ENCODE measurements at regions not wholly inside any gene's neighbourhood (a gene's known extent, or its start where the extent isn't known, plus 50 kb on each side); places are given as distances from the start of the nearest gene placed in this dataset.
A peak's percentile ranks its signal among the peaks of the same experiment; 100 is the strongest.

DNA sequence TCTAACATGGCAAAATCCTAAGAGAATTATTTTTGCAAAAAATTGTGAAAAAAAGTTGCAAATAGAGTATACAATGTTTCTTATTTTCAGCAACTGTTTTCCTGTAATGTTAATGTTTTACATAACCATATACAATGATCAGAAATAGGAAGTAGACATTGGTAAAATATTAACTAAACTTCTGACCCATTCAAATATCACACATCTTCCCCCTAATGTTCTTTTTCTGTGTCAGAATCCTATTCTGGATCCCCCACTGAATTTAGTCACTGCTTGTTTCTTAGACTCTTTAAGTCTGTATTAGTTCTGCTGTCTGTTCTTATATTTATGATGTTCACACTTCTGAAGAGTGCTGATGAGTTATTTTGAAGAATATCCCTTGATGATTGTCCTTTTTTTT lies 62.0 kb downstream of the HFE start:
- DNase-seq, result no peak

DNA sequence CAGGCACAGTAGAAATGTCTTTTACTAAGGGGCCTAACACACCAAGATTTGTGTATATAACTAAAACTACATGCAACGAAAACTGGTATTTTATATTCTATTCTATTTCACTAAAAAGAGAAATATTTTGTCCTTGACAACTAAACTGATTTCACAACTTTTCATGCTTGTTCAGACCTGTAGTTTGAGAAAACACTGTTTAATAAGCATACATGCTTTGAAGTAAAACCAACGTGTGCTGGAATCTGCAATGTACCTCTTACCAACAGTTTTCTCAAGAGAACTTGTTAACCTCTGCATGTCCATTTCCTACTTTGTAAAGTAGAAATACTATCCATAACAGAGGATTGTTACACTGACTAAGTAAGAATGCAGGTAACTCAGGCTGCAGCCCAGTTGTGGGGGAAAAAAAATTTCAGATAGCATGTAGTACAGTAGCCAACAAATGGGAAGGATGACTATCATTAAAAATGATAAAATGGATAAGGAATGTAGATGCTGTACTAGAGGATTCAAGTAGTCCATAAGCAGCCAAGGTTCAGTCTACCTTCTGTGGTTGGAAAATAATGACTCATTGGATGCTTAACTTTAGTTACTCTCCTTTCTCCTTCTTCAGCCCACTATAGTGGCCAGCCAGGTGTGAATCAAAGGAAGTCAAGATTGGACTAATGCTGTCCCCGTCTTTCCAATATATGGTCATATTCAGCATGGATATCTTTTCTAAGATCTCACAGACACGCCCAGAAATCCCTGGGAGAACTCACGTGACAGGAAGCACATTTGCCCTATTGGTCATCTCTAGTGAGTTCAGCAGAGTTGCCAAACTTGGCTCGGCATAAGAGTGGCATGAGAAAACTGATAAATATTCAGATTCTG lies 65.2 kb downstream of the HFE start:
- DNase-seq, result no peak

- DNase-seq, result no peak
Measured at GRCh38 chr6:26155061-26155930, 68.1 kb downstream of the HFE start.

DNA sequence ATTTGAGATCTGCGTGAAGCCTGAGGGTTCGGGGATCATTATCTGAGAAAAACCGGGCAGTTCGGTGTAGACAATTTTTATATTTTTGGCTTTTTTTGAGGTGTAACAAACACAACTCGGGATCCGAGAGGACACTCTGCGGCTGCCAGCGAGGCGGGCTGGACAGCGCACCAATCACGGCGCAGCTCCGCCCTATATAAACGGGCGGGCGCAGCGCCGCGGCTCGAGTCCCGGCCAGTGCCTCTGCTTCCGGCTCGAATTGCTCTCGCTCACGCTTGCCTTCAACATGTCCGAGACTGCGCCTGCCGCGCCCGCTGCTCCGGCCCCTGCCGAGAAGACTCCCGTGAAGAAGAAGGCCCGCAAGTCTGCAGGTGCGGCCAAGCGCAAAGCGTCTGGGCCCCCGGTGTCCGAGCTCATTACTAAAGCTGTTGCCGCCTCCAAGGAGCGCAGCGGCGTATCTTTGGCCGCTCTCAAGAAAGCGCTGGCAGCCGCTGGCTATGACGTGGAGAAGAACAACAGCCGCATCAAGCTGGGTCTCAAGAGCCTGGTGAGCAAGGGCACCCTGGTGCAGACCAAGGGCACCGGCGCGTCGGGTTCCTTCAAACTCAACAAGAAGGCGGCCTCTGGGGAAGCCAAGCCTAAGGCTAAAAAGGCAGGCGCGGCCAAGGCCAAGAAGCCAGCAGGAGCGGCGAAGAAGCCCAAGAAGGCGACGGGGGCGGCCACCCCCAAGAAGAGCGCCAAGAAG lies 69.0 kb downstream of the HFE start:
- peak; percentile 69 to 76 for DNase-seq

GRCh38 chr6:26156850-26157250 lies 69.6 kb downstream of the HFE start:
- peak; percentile 48 to 57 for DNase-seq

DNA sequence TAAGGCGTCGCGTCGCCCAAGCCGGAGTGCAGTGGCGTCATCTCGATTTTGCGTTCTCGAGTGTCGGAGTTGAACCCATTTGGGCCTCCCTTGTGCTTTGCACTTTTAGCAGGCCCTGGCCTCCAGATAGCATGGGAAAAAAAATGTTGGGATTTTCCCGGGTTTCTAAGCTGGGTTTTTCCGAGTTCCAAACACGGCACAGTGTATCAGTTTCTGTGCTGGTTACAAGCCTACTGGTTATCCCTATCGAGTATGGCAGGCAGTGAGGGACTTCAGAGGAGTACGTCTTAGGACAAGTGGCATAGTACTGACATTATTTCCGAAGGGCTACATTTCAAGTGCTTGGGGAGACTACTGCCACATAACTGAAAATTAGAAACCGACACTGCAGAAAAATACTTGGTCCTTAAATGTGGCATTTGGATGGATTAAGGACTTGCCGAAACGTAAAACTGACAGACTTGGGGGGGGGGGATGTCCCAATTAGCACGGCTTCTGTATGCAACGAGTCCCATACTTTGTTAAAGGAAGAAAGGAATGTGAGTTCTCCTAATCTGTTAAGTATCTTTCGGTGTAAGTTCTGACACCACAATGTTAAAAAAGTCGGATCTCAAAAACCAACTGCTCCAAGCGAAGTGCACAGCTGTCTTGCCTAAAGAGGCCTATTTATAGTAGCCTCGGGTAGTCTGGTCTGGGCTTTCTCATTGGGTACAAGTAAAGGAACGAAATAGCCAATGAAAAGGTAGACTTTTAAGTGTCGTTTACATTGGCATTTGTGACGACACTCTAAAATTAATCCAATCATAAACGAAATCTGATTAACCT lies 70.2 kb downstream of the HFE start:
- peak in 1 of 2 donors; percentile 35 for DNase-seq

DNA sequence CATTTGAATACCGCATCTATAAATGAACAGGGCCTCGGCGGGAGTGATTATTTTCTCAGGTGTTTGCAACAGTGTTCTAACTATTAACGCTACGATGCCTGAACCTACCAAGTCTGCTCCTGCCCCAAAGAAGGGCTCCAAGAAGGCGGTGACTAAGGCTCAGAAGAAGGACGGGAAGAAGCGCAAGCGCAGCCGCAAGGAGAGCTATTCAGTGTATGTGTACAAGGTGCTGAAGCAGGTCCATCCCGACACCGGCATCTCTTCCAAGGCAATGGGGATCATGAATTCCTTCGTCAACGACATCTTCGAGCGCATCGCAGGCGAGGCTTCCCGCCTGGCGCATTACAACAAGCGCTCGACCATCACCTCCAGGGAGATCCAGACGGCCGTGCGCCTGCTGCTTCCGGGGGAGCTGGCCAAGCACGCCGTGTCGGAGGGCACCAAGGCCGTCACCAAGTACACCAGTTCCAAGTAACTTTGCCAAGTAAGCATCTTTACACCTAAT lies 70.9 kb downstream of the HFE start:
- DNase-seq, result peak; percentile 79 to 81

- peak; percentile 34 to 39 for DNase-seq
Measured at GRCh38 chr6:26158581-26159356, 71.5 kb downstream of the HFE start.

DNA sequence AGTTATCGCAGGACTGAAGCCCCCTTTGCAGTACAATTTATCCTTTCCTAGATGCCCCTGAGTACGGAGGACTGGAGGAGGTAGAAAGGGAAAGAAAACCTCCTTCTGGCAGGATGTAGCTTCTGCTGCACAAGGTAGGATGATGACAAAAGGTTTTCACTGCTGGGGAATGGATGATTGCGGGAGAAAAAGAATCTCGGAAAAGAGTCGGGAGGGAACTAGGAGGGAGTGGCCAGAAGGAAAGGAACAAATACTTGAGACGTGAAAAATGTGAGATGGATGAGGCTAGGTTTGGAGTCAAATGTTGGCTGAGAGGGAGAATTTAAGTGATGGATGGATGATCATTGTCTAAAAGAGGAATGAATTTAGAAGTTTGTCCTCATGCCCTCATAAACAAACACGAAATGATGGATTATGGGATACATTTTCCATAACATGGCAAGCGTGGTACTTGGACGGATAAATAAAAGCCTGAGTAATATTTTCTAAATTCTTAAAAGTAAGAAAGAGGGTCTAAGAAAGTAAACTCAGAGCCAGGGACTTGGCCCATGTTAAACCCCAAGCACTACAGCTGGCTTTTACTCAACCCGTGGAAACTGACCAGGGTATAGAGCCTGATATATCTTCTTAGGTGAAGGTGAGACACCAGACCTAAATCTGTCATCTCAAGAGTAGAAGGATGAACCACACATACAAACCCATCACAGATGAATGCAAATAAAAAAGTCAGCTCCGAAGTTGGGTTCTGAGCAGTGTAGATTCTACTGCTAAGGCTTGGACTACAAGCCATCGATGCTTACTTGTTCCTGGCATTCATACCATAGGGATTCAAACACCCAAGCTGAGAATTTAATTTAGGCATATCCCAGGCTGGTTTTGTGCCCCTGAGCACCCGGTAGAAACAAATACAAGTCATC lies 72.4 kb downstream of the HFE start:
- DNase-seq, result no peak

- no peak for DNase-seq
Measured at GRCh38 chr6:26161322-26161721, 74.1 kb downstream of the HFE start.

- no peak for DNase-seq
Measured at GRCh38 chr6:26162399-26162798, 75.2 kb downstream of the HFE start.

GRCh38 chr6:26163427-26164119 lies 76.3 kb downstream of the HFE start:
- DNase-seq, result no peak

- DNase-seq, result no peak
Measured at GRCh38 chr6:26164120-26164505, 76.9 kb downstream of the HFE start.

GRCh38 chr6:26165261-26165790 lies 78.1 kb downstream of the HFE start:
- no peak for DNase-seq

- no peak for DNase-seq
Measured at GRCh38 chr6:26170181-26170580, 83.0 kb downstream of the HFE start.

DNA sequence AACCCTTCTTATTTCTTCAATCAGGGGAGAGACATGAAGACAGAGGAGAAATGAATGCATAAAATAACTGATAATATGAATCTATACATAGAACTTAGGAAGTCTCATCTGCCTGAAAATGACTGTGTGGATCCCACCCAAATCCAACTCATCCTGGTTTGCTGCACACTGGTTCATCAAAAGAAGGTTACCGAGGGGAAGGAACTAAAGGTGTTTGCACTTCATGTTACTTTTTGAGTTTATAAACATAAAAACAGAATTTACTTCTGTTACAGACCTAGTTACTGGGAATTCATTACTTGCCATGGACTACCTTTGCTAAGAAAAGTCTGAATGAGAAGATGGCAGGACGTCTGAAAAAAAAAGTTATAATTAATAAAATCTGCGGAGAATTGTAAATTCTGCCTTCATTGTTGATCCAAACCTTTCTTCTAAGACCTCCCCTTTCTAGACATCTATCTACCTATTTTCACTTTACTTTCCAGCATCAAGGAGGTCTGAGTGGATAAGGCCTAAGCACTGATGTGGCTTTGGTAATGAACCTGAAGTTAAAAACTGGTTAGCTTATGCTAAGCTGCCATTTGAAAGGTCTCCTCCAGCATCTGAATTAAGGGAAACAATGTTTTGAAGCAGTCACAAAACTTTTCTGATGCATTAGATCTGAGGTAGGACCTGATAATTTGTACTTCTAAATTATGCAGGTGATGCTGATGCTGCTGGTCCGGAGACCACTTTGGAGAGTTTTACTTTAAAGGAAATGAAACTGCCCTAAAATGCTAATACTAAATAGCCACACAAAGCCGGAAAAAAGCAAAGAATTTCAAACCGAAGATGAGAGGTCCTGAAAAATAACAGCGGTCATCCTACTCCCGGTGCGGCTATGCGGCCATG lies 84.0 kb downstream of the HFE start:
- no peak for DNase-seq

GRCh38 chr6:26172608-26172968 lies 85.4 kb downstream of the HFE start:
- peak in 1 of 2 donors; percentile 31 for DNase-seq

- no peak for DNase-seq
Measured at GRCh38 chr6:26173836-26174145, 86.6 kb downstream of the HFE start.
